HG03108 (cell line): ENCODE measurements at regions not wholly inside any gene's neighbourhood (a gene's known extent, or its start where the extent isn't known, plus 50 kb on each side); places are given as distances from the start of the nearest gene placed in this dataset.
"Not testable (repeated sequence)": the region's sequence is repeated elsewhere in the genome, so short reads cannot be mapped to it uniquely, and the experiment has no call there.

Experiments used
- ATAC-seq: cut with Tn5 transposase; IDR thresholded peaks from one replicate; pipeline ENCODE4 v1.9.1; 2021; ENCODE audit warnings: moderate library complexity; ENCODE audit not compliant: unreplicated experiment

DNA sequence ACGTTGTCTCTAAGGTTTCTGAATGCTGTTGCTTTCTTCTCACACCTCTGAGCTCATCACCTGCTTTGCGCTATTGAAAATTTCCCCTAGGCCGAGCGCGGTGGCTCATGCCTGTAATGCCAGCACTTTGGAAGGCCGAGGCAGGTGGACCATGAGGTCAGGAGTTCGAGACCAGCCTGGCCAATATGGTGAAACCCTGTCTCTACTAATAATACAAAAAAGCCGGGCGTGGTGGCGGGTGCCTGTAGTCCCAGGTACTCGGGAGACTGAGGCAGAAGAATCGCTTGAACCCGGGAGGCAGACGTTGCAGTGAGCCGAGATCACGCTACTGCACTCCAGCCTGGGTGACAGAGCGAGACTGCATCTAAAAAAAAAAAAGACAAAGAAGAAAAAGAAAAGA is 422.0 kb upstream of the DPH6 start:
- not testable (repeated sequence) for ATAC-seq

- ATAC-seq = no peak
These were observed 427.1 kb upstream of the DPH6 start for GRCh38 chr15:35973029-35973428.

DNA sequence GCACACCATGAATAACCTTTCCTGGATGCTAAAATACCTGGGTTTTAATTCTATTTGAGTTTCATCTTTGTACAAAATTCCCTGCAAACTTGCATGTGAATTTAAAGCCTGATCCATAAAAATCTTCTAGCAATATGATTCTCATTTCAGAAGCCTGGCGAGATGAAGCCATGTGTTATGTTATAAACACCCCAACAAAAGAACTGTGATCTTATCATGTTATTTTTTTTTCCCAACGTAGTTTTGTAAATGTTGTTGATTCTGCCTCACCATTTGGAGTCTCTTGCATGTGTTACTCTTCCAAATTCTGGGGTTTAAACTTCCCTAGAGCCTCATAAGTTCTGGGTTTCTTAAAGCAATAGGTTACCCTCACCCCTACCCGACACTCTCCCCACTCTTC is 428.1 kb upstream of the DPH6 start:
- no peak for ATAC-seq

DNA sequence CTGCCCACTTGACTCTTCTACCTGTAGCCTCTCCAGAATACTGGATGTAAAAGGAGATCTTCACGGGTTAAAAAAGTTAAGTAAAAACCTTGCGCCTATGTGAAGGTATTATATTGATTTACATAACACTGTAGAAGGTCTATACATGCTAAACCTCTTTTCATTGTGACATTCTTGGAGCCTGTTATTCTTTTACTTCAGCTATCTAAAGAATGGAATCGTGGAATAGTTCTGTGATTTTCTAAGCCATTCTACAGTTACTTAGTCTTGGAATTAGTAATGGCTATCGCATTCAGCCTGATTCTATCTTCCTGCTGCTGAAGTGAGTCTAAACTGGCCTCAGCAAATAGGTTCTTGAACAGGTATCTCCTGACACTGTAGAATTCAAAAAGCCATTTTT is 430.0 kb upstream of the DPH6 start:
- no peak for ATAC-seq

GRCh38 chr15:35979608-35980007 is 433.6 kb upstream of the DPH6 start:
- no peak for ATAC-seq

DNA sequence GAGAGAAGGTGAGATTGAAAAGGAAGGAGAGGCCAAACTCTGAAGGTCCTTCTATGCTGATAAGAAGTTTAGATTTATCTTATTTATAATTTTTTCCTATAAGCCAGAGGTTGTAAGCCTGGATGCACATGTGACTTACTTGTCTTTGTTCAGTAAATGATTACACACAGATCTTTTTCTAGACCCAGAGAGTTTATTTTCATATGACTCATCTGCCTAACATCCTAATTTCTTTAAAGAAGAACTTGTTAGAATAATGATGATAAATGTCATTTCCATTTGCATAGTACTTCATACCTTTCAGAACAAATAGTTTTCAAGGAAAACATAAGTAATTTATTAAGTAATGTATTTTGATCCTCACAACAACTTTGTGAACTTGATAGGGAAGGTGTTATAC is 434.8 kb upstream of the DPH6 start:
- ATAC-seq = no peak

- no peak for ATAC-seq
These were observed 440.3 kb upstream of the DPH6 start for GRCh38 chr15:35986191-35986721.

- no peak for ATAC-seq
These were observed 441.1 kb upstream of the DPH6 start for GRCh38 chr15:35987056-35987455.

GRCh38 chr15:35991386-35991785 is 445.4 kb upstream of the DPH6 start:
- ATAC-seq = no peak

DNA sequence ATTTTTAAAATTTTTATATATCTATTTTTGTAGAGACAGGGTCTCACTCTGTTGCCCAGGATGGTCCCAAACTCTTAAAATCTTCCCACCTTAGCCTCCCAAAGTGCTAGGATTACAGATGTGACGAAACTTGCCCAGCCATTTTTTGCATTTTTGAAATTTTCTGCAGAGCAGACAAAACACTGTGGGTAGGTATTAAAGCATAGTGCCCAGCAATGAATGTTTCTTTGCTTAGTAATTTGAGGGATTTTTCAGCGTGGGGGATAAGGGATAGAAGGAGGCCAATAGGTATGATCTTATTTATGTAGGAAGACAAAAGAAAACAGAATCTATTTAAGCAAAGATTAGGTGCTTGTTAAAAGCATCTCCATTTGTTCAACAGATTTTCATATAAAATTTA is 446.8 kb upstream of the DPH6 start:
- no peak for ATAC-seq

GRCh38 chr15:35993196-35993595 is 447.2 kb upstream of the DPH6 start:
- ATAC-seq = no peak

- no peak for ATAC-seq
These were observed 448.9 kb upstream of the DPH6 start for GRCh38 chr15:35994876-35995275.

DNA sequence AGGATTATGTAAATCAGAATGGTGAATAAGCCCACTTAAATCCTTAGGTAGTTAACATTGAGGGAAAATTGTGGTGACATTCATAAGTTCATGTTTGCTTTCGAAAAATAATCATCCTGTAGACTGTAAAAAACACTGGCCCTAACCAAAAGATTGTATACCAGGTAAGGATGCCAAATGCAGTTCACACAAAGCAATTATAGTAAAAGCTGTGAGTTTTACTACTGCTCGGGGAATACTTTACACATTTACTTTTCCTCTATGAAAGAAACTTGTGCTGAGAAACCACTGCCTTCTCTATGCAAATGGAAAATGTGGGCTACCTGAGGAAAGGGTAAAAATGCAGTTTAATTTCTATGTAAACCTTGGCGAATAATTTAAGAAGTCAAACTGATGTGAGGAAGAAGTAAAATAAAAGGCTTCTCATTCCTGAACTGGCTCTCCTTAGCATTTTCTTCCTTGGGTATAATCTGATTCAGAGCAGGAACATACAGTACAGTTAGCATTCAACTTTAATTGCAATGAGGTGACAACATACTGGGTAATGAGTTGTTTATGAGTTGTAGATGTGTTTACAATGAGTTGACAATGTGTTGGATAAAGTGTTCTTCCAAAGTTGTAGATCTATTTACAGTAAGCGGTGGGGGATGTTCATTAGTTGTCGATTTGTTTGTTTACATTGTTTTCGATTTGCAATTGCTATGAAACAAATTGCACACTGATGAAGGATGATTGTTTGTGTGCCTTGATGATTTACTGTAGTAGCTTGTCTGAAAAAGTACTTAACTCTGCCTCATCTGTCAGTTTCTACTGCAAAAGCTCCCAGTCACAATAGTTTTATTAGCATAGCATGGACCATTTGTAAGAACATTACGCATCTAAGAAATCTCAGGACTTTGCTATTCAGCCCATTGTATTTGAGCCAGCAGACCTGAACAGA is 453.0 kb upstream of the DPH6 start:
- ATAC-seq = no peak

- ATAC-seq = no peak
These were observed 459.0 kb upstream of the DPH6 start for GRCh38 chr15:36004891-36005490.

GRCh38 chr15:36005542-36005941 is 459.6 kb upstream of the DPH6 start:
- no peak for ATAC-seq

DNA sequence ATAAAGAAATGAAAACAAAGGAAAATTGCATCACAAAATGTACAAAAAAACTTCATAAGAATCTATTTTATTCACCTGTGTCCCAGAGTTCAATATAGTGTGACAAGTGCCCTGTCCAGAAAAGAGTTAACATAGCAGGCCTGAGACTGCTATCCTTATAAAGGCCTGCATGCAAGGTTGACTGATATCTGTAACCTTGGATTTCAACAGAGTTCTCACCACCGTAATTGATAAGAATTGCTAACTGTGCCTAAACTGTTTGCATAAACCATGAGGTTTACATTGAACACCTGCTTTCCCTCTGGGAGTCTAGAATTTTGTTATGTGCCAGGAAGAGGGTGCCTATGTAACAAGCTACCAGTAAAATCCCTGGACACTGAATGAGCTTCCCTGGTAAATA is 461.7 kb upstream of the DPH6 start:
- no peak for ATAC-seq

DNA sequence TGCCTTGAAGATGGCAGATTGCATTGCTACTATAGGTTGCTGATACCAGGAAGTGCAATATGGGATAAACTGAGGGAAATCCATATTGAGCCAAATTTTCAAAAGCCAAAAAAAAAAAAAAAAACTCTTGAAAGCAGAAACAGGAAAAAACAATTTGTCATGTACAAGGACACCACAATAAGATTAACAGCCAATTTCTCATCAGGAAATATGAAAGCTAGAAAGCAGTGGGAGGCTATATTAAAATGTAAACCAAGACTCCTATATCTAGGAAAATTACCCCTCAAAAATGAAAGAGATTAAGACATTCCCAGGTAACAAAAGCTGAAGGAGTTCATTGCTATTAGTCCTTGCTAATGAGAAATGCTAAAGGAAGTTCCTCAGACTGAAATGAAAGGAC is 462.8 kb upstream of the DPH6 start:
- ATAC-seq = no peak

DNA sequence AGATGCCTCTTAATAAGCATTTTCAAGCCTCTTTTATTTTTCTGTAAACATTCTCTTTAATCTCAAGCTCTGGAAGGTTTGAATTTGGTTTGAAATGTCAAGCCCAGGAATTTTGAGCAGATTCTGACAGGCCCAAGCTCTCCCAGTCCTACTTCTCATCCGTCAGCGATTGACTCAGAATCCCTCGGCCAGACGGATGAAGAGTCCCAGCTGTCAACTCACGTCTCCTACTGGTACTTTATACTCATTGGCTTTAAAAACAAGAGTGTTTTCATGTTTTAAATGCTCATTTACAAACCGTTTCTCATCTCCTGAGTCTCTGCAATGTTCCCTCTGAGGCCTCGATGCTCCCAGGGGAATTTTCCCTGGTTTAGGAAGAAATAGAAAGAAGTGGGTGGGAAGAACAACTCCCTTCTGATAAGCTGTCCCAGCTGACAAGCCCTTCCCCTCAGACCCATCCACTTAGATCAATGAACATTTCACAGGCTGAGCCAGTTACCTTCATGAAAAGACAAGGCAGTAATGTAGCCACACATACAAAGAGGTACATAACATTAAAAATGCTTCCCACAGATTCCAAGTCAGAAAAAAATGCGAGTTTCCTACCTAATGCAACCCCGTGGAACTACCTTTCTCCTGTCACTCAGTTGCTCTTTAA is 478.2 kb upstream of the DPH6 start:
- ATAC-seq = no peak

DNA sequence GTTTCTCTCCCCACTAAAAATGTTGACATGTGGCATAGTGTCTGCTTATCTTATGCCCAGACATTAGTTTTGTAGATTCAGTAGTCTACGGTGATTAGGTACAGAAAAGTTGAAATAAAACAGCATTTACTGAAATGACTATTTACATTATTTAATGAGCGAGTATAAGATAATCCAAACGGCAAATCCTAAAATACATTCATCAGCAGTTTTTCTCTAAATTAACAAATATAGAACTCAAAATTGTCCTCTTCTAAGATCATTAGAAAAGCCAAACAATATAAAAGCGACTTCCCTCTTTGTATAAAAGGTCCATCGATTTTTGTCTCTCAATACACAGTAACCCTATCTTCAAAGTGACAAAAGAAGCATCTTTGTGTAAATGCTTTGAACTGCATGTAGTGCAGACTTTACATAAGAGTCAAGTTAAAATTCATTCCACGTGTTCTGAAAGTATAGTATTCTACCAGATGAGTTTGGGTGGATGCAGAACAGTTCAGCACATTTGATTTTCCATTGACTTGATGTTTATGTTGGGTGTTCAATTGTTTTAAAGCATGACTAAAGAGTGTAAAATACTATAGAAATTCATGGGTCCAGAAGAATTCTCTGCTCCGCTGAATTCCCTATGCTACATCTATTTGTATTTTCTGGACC is 480.8 kb upstream of the DPH6 start:
- no peak for ATAC-seq

DNA sequence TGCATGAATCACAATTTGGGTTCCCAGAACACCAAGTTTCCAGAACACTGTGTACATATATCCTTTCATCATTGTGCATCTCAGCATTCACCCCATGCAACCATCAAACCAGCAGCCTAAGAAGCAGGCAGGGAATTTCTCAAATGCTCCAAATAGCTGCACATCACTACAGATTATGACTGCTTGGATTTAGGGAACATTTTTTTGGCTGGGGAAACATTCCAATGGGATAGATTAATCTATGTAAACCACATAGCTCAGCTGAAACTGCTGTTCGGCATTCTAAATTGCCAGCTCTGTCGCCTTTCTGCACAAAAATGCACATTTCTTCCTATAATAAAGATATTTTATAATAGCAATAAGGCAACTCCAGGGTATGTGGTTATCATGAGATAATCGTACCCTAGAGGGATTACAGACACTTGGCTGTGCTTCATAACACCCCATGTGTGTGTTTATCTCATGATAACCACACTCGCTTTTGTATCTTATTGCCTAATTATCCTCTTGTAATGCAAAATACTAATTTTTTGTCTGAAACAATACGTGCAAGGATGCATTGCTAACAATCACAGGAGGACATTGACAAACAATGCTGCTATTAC is 483.7 kb upstream of the DPH6 start:
- ATAC-seq = no peak
